GM18867 (cell line): ENCODE measurements at regions not wholly inside any gene's neighbourhood (a gene's known extent, or its start where the extent isn't known, plus 50 kb on each side); places are given as distances from the start of the nearest gene placed in this dataset.

Experiments
- ATAC-seq: cut with Tn5 transposase; IDR thresholded peaks from one replicate; pipeline ENCODE4 v1.9.1; 2021; ENCODE audit warnings: mild to moderate bottlenecking, moderate library complexity; ENCODE audit not compliant: unreplicated experiment

DNA sequence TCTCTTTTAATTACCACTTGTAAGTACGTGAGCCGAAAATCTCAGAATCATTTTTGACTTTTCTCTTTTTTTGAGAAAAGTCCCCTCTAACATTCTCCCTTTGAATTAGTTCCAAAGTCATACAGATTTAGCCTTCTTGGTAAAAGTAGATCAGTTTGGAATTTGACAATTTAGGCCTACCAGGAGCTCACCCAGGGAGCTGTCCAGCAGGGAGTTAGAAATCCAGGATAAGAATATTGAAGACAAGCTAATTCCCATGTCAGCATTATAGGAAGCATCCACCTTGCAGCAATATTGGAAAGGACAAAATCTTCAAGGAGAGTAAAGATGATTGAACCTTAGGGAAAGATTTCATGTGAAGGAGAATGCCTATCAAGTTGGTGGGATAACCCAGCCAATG lies 352.2 kb upstream of the CPEB2 start:
- ATAC-seq, result no peak

GRCh38 chr4:14652522-14652921 lies 349.8 kb upstream of the CPEB2 start:
- no peak for ATAC-seq

GRCh38 chr4:14653338-14653737 lies 348.9 kb upstream of the CPEB2 start:
- no peak for ATAC-seq

DNA sequence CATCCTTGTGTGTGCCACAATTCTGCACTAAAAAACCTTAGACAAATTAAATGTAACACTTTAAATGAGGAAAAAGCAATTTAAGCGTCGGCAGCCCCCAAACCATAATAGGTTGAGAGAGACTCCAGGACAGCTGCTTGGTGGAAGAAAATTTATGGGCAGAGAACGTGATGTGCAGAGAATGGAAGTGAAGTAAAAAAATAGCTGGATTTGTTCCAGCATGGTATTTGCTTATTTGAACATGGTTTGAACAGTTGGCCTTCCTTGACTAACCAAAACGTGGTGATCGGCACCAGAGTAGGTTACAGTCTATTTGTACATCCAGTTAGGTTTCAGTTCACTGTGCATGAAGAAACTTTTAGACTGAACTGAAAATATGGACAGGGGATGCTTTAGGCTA lies 343.0 kb upstream of the CPEB2 start:
- ATAC-seq, result no peak

DNA sequence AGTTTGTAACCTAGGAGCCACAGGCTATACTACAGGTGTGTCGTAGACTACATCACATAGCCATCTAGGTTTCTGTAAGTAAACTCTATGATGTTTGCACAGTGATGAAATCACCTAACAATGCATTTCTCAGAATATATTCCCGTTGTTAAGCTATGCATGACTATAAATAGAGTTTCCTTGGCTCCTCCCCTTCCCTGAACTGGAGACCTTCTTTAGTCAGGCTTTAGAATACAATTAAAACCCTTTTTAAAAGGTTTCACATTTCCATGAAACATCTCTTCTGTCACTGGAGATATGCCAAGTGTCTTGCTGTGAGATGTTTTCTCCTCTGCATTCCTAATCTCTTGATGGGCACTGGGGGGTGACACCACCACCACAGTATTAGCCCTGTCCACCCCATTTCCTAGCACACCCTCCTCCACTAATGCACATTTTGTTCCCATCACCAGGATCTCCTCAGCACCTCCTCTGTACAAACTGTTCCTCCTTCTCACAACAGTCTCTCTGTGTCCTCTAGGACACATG lies 334.6 kb upstream of the CPEB2 start:
- no peak for ATAC-seq

GRCh38 chr4:14668296-14668695 lies 334.0 kb upstream of the CPEB2 start:
- no peak for ATAC-seq

- ATAC-seq, result no peak
Observed at GRCh38 chr4:14669371-14669770, 332.9 kb upstream of the CPEB2 start.

DNA sequence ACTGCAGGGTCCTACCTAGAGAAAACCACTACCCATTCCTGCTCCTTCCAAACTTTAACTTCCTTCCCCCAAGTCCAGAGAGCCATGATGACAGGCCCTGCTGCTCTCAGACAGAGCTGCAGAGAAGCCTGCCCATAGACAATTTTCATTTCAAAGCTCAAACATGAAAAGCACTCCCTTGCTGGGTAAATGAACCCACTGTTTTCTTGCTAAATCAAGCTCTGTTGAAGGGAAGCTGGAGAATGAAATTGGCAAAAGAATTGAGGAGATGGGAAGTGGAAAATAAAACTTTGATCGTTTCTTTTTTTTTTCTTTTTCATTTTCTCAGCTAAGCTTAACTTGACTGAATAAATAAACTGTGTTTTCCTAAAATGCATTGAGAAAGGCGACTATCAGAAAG lies 331.1 kb upstream of the CPEB2 start:
- no peak for ATAC-seq

DNA sequence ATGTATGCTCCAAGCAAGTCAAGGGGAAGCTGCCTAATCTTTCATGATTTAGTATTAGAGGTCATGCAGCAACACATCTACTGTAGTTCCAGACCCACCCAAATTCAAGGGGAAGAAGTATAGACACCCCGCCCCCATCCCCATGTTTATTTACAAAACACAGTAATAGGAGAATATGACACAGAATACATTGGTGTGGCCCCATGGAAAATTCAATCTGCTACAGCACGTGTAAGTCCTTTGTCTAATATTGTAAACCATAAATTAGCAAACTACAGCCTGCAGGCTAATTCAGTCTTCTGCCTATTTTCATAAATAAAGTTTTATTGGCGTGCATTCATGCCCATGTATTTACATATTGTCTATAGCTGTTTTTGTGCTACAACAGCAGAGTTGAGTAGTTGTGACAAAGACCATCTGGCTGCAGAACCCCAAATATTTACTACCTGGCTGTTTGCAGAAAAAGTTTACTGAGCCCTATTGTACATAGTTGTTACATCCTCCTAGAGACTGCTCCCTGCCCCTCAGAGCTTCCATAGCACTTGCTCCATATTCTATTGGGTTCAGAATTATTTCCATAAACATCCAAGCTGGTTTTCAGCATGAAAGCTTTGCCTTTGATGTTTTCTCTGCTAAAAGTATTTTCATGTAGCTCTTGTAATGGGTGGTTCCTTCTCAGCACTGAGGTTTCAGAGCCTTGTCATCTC lies 326.8 kb upstream of the CPEB2 start:
- ATAC-seq, result no peak

- ATAC-seq, result no peak
Observed at GRCh38 chr4:14679906-14680305, 322.4 kb upstream of the CPEB2 start.

- ATAC-seq, result no peak
Observed at GRCh38 chr4:14681330-14681729, 321.0 kb upstream of the CPEB2 start.

- ATAC-seq, result no peak
Observed at GRCh38 chr4:14693728-14694127, 308.6 kb upstream of the CPEB2 start.

DNA sequence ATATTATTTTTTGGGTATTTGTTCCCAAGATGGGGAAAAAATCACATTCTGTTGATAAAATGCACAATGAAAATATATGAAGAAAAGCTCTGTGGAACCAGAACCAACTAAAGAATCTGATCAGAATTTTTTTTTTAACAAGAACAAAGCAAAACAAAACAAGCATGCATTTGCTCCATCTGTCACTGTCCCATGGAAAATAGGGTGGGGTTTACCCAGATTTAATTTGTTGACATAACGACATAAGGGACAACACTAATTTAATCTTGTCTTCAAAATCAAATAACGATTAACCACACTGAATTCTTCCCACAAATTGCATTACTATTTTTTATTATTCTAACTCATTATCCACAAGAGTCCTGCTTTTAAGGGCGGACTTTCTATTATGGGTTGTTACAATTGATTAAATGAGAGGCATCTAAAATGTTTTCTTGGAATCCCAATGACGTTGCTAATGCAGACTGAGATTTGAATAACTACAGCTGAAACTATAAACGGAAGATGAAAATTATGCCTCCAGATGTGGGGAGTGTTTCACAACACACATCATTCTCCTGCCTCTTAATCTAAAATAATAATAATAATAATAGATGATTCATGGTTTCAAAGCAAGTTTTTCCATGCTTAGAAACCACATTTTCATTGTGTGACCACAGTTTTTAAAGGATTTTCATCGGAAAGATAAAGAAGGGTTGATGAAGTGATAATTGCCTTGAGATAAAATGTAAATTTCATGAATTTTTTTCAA lies 307.0 kb upstream of the CPEB2 start:
- ATAC-seq, result no peak

DNA sequence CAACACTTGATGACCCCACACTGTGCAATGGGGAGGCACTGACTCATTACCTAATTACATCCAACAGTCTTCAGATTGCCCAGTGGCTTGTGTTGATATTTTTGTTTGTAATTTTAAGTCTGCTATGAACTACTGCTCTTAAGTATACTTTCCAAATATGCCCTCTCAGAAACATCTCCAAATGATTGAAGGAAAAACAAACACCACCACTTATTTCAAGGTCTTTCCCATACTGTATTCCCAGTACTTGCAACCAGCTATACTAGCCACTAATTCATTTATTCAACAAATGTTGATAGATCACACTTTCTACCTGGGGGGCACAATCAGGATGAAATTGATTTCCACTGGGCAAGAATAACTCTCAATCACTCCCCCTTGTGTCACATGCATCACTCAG lies 302.2 kb upstream of the CPEB2 start:
- no peak for ATAC-seq

GRCh38 chr4:14700544-14700943 lies 301.7 kb upstream of the CPEB2 start:
- ATAC-seq, result no peak

DNA sequence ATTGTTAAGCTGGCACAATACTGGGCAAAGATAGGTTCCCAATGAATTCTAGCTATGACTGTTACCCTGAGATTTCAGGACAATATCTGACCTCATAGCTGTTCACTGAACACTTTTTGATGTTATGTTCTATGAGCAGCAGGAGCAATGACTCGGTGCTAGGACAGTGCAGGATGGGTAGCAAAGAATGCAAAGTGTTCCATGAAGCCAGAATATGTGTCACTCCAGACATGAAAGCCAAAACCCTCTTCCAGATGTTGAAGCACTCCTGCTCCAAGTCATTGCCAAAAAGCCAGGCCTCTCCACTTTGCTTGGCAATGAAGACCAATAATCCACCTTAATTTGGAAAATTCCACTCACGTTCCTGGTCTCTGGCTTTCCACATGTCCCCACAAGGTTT lies 300.9 kb upstream of the CPEB2 start:
- no peak for ATAC-seq

DNA sequence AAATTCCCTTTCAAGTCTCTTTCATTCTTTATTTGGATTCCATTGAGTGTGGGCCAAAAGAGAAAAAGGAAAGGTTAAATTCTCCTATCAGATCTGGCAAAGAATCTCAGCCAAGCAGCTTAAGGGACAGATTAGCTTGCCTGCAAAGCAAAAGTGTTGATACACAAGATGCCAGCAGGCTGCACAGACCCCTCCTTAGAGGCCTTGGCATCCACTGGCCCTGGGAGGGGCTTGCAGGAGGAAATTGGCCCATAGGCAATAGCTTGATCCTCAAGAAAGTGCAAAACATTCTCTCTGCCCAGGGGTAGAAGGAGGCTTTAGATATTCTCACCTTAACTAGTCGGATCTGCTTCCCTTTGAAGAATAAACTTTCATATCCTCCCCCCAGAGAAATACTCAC lies 300.4 kb upstream of the CPEB2 start:
- no peak for ATAC-seq

DNA sequence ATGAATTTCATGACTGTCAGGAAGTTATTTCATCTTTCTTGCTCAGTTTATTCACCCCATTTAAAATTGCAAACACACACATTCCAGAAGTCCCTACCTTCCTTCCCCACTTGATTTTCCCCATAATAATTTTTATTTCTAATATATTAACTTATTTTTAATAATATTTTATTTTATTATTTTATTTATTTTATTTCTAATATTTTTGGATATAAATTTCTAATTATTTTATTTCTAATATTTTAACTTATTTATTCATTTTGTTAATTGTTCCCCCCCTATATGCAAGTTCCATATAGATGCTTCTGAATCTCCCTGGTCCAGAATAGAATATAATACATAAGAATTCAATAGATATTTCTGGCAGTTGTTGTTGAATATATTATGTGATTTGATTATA lies 293.7 kb upstream of the CPEB2 start:
- ATAC-seq, result no peak

DNA sequence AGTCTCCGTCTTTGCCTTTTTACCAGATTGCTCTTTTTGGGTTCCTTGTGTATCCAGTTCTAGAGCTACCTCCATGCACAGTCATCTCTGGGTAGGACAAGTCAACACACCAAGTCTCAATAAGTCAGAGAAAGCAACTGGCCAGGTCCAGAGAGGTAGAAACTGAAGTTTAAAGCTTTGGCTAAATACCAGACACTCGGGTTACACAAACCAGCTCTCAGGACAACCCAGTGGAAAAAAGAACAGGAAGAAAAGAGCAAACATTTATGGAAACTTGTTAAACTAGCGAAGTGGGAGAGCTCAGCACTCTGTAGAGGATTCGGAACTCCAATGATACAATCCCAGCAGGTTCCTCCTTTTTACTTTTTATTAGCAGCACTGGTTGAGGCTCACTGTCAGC lies 291.0 kb upstream of the CPEB2 start:
- no peak for ATAC-seq

DNA sequence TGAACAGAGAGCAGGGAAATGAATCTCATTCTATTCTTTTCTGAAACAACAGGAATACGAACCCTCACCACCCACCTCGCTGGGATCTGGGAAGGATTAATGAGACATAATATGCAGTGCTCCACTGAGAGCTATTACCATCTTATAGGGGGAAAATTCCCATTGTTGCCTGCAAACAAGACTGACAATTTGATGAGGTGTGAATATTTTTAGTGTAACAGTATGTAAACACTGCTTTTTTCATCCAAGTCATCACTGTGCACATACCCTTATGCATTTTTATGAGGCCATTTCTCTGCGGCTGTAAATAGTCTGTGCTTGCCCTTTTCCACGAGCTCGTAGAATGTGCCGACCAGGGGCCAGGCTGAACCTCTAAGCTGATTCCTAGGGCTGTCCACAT lies 285.6 kb upstream of the CPEB2 start:
- ATAC-seq, result no peak

DNA sequence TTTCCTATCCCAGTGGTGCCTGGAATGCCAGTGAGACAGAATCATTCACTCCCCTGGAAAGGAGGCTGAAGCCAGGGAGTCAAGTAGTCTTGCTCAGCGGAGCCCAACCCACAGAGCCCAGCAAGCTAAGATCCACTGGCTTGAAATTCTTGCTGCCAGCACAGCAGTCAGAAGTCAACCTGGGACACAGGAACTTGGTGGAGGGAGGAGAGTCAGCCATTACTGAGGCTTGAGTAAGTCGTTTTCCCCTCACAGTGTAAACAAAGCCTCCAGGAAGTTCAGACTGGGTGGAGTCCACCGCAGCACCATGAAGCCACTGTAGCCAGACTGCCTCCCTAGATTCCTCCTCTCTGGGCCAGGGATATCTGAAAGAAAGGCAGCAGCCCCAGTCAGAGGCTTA lies 283.2 kb upstream of the CPEB2 start:
- no peak for ATAC-seq

DNA sequence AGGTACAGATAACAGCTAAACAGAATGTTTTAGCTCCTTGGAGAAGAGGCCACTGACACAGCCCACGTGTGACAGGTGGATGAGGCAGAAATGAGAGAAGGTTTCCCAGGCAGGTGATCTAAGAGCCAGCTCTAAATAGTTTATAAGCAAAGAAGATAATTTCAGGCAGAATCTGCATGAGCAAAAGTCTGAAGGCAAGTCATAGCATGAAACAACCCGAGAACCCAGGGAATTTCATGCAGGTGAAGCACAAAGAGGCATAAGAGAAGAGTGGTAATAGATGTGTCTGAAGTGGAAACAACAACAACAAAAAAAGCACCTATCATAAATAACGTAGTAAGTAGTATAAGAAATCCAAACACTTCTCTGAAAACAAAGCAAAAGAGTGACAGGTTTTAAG lies 275.8 kb upstream of the CPEB2 start:
- ATAC-seq, result no peak
